Astrocyte (in vitro differentiated cells and primary cell): ENCODE measurements at regions not wholly inside any gene's neighbourhood (a gene's known extent, or its start where the extent isn't known, plus 50 kb on each side); places are given as distances from the start of the nearest gene placed in this dataset.

Experiments
- DNase-seq: peaks from one replicate; pipeline ENCODE4 v3.0.0-alpha.2; 2010; ENCODE audit warnings: low read depth
- FAIRE-seq: peaks from 2 replicates; lab custom pipeline; 2011; peaks lifted over from hg19 to GRCh38; lab: Jason Lieb, UNC
- H2AFZ ChIP-seq: 2 replicates; pipeline ENCODE4 v1.6.0; 2012; ENCODE audit warnings: low read depth, low read length, inconsistent platforms
- H3K27ac ChIP-seq: 2 replicates; pipeline ENCODE4 v1.5.1; 2011; ENCODE audit warnings: low read depth, low read length, inconsistent platforms
- H3K27me3 ChIP-seq: 2 replicates; pipeline ENCODE4 v1.6.0; 2011; ENCODE audit warnings: low read length, inconsistent platforms; ENCODE audit not compliant: insufficient read depth
- H3K36me3 ChIP-seq: 2 replicates; pipeline ENCODE4 v1.5.1; 2011; ENCODE audit warnings: low read length, inconsistent platforms; ENCODE audit not compliant: insufficient read depth
- H3K4me1 ChIP-seq: 2 replicates; pipeline ENCODE4 v1.5.1; 2011; ENCODE audit warnings: low read length, inconsistent platforms; ENCODE audit not compliant: insufficient read depth
- H3K4me2 ChIP-seq: 2 replicates; pipeline ENCODE4 v1.6.0; 2012; ENCODE audit warnings: low read length, inconsistent platforms
- H3K4me3 ChIP-seq: 2 replicates; pipeline ENCODE4 v1.5.1; 2011; ENCODE audit warnings: low read depth, mild to moderate bottlenecking, low read length, inconsistent platforms; ENCODE audit not compliant: insufficient read depth
- H3K79me2 ChIP-seq: 2 replicates; pipeline ENCODE4 v1.6.0; 2012; ENCODE audit warnings: mild to moderate bottlenecking, low read length, inconsistent platforms; ENCODE audit not compliant: insufficient read depth
- H3K9ac ChIP-seq: 2 replicates; pipeline ENCODE4 v1.6.0; 2012; ENCODE audit warnings: mild to moderate bottlenecking, low read length, inconsistent platforms
- H3K9me3 ChIP-seq: 2 replicates; pipeline ENCODE4 v1.5.1; 2012; ENCODE audit warnings: low read depth, mild to moderate bottlenecking, low read length, inconsistent platforms; ENCODE audit not compliant: insufficient read depth
- H4K20me1 ChIP-seq: 2 replicates; pipeline ENCODE4 v1.6.0; 2012; ENCODE audit warnings: low read length, inconsistent platforms; ENCODE audit not compliant: insufficient read depth
- H3K27ac Mint-ChIP-seq: one replicate; pipeline ENCODE4 v1.8.0; 2021; ENCODE audit warnings: mild to moderate bottlenecking, mixed read lengths; ENCODE audit not compliant: unreplicated experiment
- H3K27me3 Mint-ChIP-seq: one replicate; pipeline ENCODE4 v1.8.0; 2021; ENCODE audit warnings: low read depth, mixed read lengths; ENCODE audit not compliant: unreplicated experiment
- H3K36me3 Mint-ChIP-seq: one replicate; pipeline ENCODE4 v1.8.0; 2021; ENCODE audit warnings: low read depth, mixed read lengths; ENCODE audit not compliant: unreplicated experiment
- H3K4me1 Mint-ChIP-seq: one replicate; pipeline ENCODE4 v1.8.0; 2021; ENCODE audit warnings: low read depth, mixed read lengths; ENCODE audit not compliant: unreplicated experiment
- H3K4me3 Mint-ChIP-seq: one replicate; pipeline ENCODE4 v1.8.0; 2021; ENCODE audit warnings: mild to moderate bottlenecking, moderate library complexity, mixed read lengths; ENCODE audit not compliant: unreplicated experiment
- H3K9me3 Mint-ChIP-seq: one replicate; pipeline ENCODE4 v1.8.0; 2021; ENCODE audit warnings: mild to moderate bottlenecking, mixed read lengths; ENCODE audit not compliant: unreplicated experiment
- EZH2 ChIP-seq: IDR thresholded peaks from 2 replicates; pipeline ENCODE4 v1.6.1; 2012; ENCODE audit warnings: mild to moderate bottlenecking, low read length, inconsistent platforms; ENCODE audit not compliant: insufficient read depth
- TF ChIP-seq, protein P1 (sequence below): IDR thresholded peaks from 2 replicates; pipeline ENCODE4 v1.5.1; 2011; ENCODE audit warnings: low read depth, mild to moderate bottlenecking, inconsistent platforms, low read length, moderate library complexity; ENCODE audit not compliant: insufficient read depth

DNA sequence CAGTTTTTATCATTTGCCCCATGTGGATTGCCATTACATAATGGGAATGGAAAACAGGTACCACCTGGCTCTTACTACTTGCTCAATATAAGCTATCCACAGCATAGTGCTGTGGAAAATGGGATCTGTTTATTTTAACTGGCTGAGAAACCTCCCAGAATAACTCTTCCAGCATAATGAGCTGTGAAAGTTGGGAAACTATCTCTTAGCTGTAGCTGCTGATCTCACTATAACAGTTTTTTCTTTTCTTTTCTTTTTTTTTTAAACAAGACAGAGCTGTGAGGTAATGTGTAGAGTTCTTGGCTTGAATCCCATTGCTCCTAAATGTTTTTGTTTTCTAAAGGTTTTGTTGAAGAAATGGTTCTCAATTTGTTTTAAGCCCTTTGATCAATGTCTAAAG lies 988.3 kb downstream of the PCDH19 start:
- Histone ChIP-seq H3K4me3 (no peak overlapping the region), H4K20me1 (no peaks in the 10 kb centered on the region), H3K27ac (no peak overlapping the region), H3K9me3 (no peaks in the 10 kb centered on the region), H3K36me3 (no peaks in the 10 kb centered on the region), H3K9ac (no peak overlapping the region), H3K27me3 (no peaks in the 10 kb centered on the region), H2AFZ (no peak overlapping the region), H3K4me1 (no peaks in the 10 kb centered on the region), H3K4me2 (no peak overlapping the region), H3K79me2 (no peaks in the 10 kb centered on the region)
- Mint-ChIP-seq H3K27me3 (no peaks in the 10 kb centered on the region), H3K27ac (no peak overlapping the region), H3K4me1 (no peaks in the 10 kb centered on the region), H3K36me3 (no peaks in the 10 kb centered on the region), H3K9me3 (peaks cover 2% of the 10 kb centered on the region), H3K4me3 (no peak overlapping the region)
- TF ChIP-seq, protein P1, sequence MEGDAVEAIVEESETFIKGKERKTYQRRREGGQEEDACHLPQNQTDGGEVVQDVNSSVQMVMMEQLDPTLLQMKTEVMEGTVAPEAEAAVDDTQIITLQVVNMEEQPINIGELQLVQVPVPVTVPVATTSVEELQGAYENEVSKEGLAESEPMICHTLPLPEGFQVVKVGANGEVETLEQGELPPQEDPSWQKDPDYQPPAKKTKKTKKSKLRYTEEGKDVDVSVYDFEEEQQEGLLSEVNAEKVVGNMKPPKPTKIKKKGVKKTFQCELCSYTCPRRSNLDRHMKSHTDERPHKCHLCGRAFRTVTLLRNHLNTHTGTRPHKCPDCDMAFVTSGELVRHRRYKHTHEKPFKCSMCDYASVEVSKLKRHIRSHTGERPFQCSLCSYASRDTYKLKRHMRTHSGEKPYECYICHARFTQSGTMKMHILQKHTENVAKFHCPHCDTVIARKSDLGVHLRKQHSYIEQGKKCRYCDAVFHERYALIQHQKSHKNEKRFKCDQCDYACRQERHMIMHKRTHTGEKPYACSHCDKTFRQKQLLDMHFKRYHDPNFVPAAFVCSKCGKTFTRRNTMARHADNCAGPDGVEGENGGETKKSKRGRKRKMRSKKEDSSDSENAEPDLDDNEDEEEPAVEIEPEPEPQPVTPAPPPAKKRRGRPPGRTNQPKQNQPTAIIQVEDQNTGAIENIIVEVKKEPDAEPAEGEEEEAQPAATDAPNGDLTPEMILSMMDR, result no peak
- TF ChIP-seq EZH2, result no peak
- no peak for DNase-seq
- FAIRE-seq, result peak; percentile 86

DNA sequence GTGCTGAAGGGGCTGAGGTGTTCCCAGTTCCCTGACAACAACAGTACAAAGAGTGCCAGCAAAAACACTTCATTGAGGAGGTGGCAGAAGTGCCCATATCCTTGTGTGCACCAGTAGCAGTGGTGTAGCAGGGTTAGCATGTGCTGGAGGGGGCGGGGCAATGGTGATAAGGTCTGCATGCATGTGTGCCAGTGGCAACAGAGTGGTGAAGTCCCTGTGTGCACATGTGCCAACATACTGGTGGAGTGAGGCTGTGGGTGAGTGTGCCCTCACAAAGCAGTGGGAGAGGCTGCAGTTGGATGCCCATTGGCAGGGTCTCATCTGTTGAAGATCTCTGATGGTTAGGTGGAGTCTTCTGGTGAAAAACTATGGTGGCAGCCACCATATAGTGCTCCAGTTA lies 994.6 kb downstream of the PCDH19 start:
- Mint-ChIP-seq H3K27me3 (no peaks in the 10 kb centered on the region), H3K4me1 (no peaks in the 10 kb centered on the region), H3K4me3 (no peak overlapping the region), H3K36me3 (no peaks in the 10 kb centered on the region), H3K27ac (no peak overlapping the region), H3K9me3 (no peaks in the 10 kb centered on the region)
- no peaks in the 10 kb centered on the region for H3K79me2 ChIP-seq
- H3K4me2 ChIP-seq, result no peak overlapping the region
- H2AFZ ChIP-seq, result no peak overlapping the region
- H3K9me3 ChIP-seq, result no peaks in the 10 kb centered on the region
- H3K9ac ChIP-seq, result no peak overlapping the region
- H4K20me1 ChIP-seq, result no peaks in the 10 kb centered on the region
- H3K4me3 ChIP-seq, result no peak overlapping the region
- H3K27me3 ChIP-seq, result no peaks in the 10 kb centered on the region
- TF ChIP-seq, protein P1, result no peak
- TF ChIP-seq EZH2, result no peak
- H3K4me1 ChIP-seq, result no peaks in the 10 kb centered on the region
- H3K36me3 ChIP-seq, result no peaks in the 10 kb centered on the region
- H3K27ac ChIP-seq, result no peak overlapping the region
- DNase-seq, result no peak
- FAIRE-seq, result no peak

DNA sequence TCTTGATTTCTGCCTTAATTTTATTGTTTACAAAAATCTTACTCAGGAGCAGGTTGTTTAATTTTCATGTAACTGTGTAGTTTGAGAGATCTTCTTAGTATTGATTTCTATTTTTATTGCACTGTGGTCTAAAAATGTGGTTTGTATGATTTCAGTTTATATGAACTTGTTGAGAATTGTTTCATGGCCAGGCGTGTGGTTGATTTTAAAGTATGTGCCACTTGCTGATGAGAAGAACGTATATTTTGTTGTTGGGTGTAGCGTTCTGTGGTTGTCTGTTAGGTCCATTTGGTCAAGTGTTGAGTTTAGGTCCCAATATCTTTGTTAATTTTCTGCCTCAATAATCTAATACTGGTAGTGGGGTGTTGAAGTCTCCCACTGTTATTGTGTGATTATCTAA lies 996.8 kb downstream of the PCDH19 start:
- Histone ChIP-seq H3K79me2 (no peaks in the 10 kb centered on the region), H3K27ac (no peak overlapping the region), H3K4me2 (no peak overlapping the region), H2AFZ (no peak overlapping the region), H4K20me1 (no peaks in the 10 kb centered on the region), H3K27me3 (no peaks in the 10 kb centered on the region), H3K9me3 (no peaks in the 10 kb centered on the region), H3K36me3 (no peaks in the 10 kb centered on the region), H3K4me1 (no peaks in the 10 kb centered on the region), H3K4me3 (no peak overlapping the region), H3K9ac (no peak overlapping the region)
- no peak for FAIRE-seq
- Mint-ChIP-seq H3K27ac (no peak overlapping the region), H3K9me3 (no peaks in the 10 kb centered on the region), H3K4me1 (no peaks in the 10 kb centered on the region), H3K4me3 (no peak overlapping the region), H3K36me3 (no peaks in the 10 kb centered on the region), H3K27me3 (no peaks in the 10 kb centered on the region)
- no peak for TF ChIP-seq EZH2
- TF ChIP-seq, protein P1, result no peak
- DNase-seq, result no peak
